ENCODE measurements at regions not wholly inside any gene's neighbourhood (a gene's known extent, or its start where the extent isn't known, plus 50 kb on each side); places are given as distances from the start of the nearest gene placed in this dataset.
"Not testable (repeated sequence)": the region's sequence is repeated elsewhere in the genome, so short reads cannot be mapped to it uniquely, and the experiment has no call there.

DNA sequence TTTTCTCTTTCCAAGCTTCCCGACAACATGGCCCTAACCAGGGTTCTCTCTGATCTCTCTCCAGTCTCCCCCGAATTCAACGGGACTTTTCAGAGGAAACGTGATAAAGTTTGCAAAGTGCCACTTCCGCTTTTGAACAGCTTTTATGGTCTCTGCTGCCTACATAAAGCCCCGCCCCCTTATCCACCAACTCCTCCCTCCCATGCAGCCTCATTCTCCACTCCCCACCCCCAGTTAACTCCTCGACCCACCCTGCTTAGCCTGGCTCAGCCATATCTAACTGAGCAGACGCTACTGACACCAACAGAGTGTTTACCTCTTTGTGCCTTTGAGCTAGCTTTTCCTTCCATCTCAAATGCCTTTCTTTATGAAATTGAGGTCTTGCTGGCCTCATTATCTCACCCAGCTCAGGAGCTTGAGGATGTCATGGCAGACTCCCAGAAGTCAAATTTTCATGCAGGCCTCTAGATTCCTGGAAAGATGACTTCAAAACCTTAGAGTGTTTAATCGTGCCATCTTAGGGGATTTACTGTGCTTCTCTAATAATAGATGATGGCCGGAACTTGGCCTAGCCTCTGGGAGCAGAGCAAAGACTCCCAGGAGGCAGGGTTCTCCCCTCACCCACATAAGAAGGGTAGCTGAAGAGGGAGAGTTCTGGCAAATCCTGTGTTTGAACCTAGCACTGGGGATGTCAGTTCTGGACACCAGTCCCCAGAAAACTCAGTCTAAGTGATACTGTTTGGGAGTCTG, 606.0 kb downstream of the BCOR start:
- Histone ChIP-seq H3K9me3 (no peaks in the 10 kb centered on the region), H3K27ac (no peak overlapping the region), H3K27me3 (peaks cover 0 to 56% of the 10 kb centered on the region in 2 donors), H3K4me1 (no peaks in the 10 kb centered on the region), H3K4me3 (no peak overlapping the region), H3K36me3 (no peaks in the 10 kb centered on the region)
- intact Hi-C loops (cut with DNase I; ENCODE audit: low total_unique reads), result no loop called here
- TF ChIP-seq, protein P1, sequence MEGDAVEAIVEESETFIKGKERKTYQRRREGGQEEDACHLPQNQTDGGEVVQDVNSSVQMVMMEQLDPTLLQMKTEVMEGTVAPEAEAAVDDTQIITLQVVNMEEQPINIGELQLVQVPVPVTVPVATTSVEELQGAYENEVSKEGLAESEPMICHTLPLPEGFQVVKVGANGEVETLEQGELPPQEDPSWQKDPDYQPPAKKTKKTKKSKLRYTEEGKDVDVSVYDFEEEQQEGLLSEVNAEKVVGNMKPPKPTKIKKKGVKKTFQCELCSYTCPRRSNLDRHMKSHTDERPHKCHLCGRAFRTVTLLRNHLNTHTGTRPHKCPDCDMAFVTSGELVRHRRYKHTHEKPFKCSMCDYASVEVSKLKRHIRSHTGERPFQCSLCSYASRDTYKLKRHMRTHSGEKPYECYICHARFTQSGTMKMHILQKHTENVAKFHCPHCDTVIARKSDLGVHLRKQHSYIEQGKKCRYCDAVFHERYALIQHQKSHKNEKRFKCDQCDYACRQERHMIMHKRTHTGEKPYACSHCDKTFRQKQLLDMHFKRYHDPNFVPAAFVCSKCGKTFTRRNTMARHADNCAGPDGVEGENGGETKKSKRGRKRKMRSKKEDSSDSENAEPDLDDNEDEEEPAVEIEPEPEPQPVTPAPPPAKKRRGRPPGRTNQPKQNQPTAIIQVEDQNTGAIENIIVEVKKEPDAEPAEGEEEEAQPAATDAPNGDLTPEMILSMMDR (IDR thresholded peaks at IDR 0.05), result no peak
- TF ChIP-seq POLR2A (IDR thresholded peaks at IDR 0.05), result no peak
- TF ChIP-seq POLR2AphosphoS5 (IDR thresholded peaks at IDR 0.05), result no peak
- no peak for DNase-seq (ENCODE audit: low spot score in 2 of 2)

DNA sequence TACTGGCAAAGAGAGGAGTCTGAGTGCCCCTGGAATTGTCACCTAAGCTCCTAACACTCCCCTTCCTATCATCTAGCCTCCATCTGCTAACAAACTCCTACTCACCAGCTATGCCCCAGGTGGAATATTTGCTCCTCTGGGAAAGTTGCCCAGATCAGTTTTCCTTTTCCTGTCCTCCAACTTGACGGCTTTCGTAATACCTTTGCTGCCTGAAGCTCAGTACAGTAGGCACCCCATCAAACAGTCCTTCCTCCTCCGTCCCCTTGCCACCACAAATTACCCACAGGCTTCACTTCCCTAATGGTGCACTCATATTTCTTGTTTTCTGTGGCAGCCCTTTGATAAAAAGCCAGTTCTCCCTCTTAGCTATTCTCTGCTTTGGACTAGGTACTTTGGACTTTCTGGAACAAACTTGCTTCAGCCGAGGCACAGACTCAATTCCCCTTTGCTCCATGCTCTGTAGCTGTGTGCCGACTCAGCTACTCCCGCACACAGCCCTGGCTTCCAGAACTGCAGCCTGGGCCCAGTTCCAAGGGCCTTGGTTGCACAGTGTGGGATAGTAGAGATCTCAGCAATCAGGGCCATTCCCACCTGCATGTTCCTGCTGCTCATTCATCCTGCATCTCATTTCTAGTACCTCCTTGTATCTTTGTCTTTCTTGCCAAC, 605.1 kb downstream of the BCOR start:
- intact Hi-C loops (cut with DNase I; ENCODE audit: low total_unique reads), result no loop called here
- no peak for TF ChIP-seq POLR2A (IDR thresholded peaks at IDR 0.05)
- TF ChIP-seq, protein P1 (IDR thresholded peaks at IDR 0.05), result no peak
- no peak for TF ChIP-seq POLR2AphosphoS5 (IDR thresholded peaks at IDR 0.05)
- DNase-seq (ENCODE audit: low spot score in 2 of 2), result no peak
- H3K27me3 ChIP-seq, result peaks cover 0 to 58% of the 10 kb centered on the region in 2 donors
- H3K4me3 ChIP-seq, result no peak overlapping the region
- H3K4me1 ChIP-seq, result no peaks in the 10 kb centered on the region
- H3K36me3 ChIP-seq, result no peaks in the 10 kb centered on the region
- no peaks in the 10 kb centered on the region for H3K9me3 ChIP-seq
- H3K27ac ChIP-seq, result no peak overlapping the region

DNA sequence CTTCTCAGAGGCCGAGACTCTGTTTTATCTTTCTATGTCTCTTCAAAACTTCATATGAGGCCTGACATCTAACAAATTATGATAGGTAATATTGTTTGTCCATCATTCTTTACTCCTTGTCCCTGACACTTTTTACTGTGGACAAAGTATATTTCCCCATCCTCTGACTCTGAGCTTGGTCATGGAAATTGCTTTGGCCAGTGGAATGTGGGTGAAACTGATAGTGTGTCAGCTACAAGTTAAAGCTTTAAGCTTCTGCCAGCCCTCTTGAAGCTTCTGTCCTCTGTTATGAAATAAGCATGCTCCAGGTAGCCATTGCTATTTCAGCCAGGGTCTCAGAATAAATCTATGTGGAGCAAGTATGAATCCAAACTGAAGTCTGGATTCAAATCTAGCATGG, 604.6 kb downstream of the BCOR start:
- Histone ChIP-seq H3K27ac (no peak overlapping the region), H3K9me3 (no peaks in the 10 kb centered on the region), H3K27me3 (peaks cover 0 to 58% of the 10 kb centered on the region in 2 donors), H3K36me3 (no peaks in the 10 kb centered on the region), H3K4me3 (no peak overlapping the region), H3K4me1 (no peaks in the 10 kb centered on the region)
- no peak for DNase-seq (ENCODE audit: low spot score in 2 of 2)
- intact Hi-C loops (cut with DNase I; ENCODE audit: low total_unique reads), result no loop called here
- TF ChIP-seq, protein P1 (IDR thresholded peaks at IDR 0.05), result no peak
- TF ChIP-seq POLR2A (IDR thresholded peaks at IDR 0.05) (no peak), POLR2AphosphoS5 (IDR thresholded peaks at IDR 0.05) (no peak)

GRCh38 chrX:39497117-39497516, 600.6 kb downstream of the BCOR start:
- H3K9me3 ChIP-seq; intact Hi-C loops (cut with DNase I; ENCODE audit: low total_unique reads); H3K4me1 ChIP-seq; DNase-seq (ENCODE audit: low spot score in 2 of 2); H3K36me3 ChIP-seq; H3K4me3 ChIP-seq; H3K27ac ChIP-seq: not testable (repeated sequence)
- peaks cover 0 to 50% of the 10 kb centered on the region in 2 donors for H3K27me3 ChIP-seq

- H3K4me3 ChIP-seq, result no peak overlapping the region
- TF ChIP-seq POLR2A (IDR thresholded peaks at IDR 0.05) (no peak), POLR2AphosphoS5 (IDR thresholded peaks at IDR 0.05) (no peak)
- TF ChIP-seq, protein P1 (IDR thresholded peaks at IDR 0.05), result no peak
- H3K9me3 ChIP-seq, result peaks cover 0 to 6% of the 10 kb centered on the region in 2 donors
- no peak overlapping the region for H3K27ac ChIP-seq
- DNase-seq (ENCODE audit: low spot score in 2 of 2), result no peak
- H3K36me3 ChIP-seq, result no peaks in the 10 kb centered on the region
- H3K27me3 ChIP-seq, result peaks cover 0 to 46% of the 10 kb centered on the region in 2 donors
- H3K4me1 ChIP-seq, result no peaks in the 10 kb centered on the region
- intact Hi-C loops (cut with DNase I; ENCODE audit: low total_unique reads), result no loop called here
Observed at GRCh38 chrX:39497702-39498265, 600.0 kb downstream of the BCOR start.
